Stimulated activated CD4-positive, alpha-beta T cell treated with anti-CD3 and anti-CD28 coated beads, Interleukin-4, amount 100 ng/mL, for 48 hours (primary cell): ENCODE measurements at regions not wholly inside any gene's neighbourhood (a gene's known extent, or its start where the extent isn't known, plus 50 kb on each side); places are given as distances from the start of the nearest gene placed in this dataset.
"Not testable (repeated sequence)": the region's sequence is repeated elsewhere in the genome, so short reads cannot be mapped to it uniquely, and the experiment has no call there.

Experiments
- DNase-seq, 2 donors: peaks; one replicate each; pipeline ENCODE4 v3.0.0-alpha.2; 2020; ENCODE audit warnings: low read depth in 2 of 2

GRCh38 chr4:160082432-160083207, 979.7 kb downstream of the RAPGEF2 start:
- no peak for DNase-seq

- DNase-seq: no peak
Measured at GRCh38 chr4:160091631-160092030, 988.8 kb downstream of the RAPGEF2 start.

- DNase-seq: no peak
Measured at GRCh38 chr4:160100316-160100715, 997.4 kb downstream of the RAPGEF2 start.

- no peak for DNase-seq
Measured at GRCh38 chr4:160110891-160111290, 1008.0 kb downstream of the RAPGEF2 start.

- DNase-seq: no peak
Measured at GRCh38 chr4:160117686-160118085, 1014.8 kb downstream of the RAPGEF2 start.

GRCh38 chr4:160125576-160126287, 1022.9 kb downstream of the RAPGEF2 start:
- DNase-seq: not testable (repeated sequence)

GRCh38 chr4:160127211-160127610, 1024.3 kb downstream of the RAPGEF2 start:
- no peak for DNase-seq

GRCh38 chr4:160129439-160129838, 1026.6 kb downstream of the RAPGEF2 start:
- no peak for DNase-seq

- DNase-seq: no peak
Measured at GRCh38 chr4:160136021-160136420, 1033.1 kb downstream of the RAPGEF2 start.

GRCh38 chr4:160141206-160141605, 1038.3 kb downstream of the RAPGEF2 start:
- no peak for DNase-seq

GRCh38 chr4:160142579-160142978, 1039.7 kb downstream of the RAPGEF2 start:
- no peak for DNase-seq

- no peak for DNase-seq
Measured at GRCh38 chr4:160143574-160143973, 1040.7 kb downstream of the RAPGEF2 start.

- no peak for DNase-seq
Measured at GRCh38 chr4:160159457-160159856, 1056.6 kb downstream of the RAPGEF2 start.

GRCh38 chr4:160161026-160161425, 1058.1 kb downstream of the RAPGEF2 start:
- no peak for DNase-seq

- DNase-seq: no peak
Measured at GRCh38 chr4:160175064-160175643, 1072.3 kb downstream of the RAPGEF2 start.

- DNase-seq: no peak
Measured at GRCh38 chr4:160180211-160180610, 1077.3 kb downstream of the RAPGEF2 start.

GRCh38 chr4:160182727-160183126, 1079.8 kb downstream of the RAPGEF2 start:
- no peak for DNase-seq

GRCh38 chr4:160184884-160185283, 1082.0 kb downstream of the RAPGEF2 start:
- no peak for DNase-seq

- no peak for DNase-seq
Measured at GRCh38 chr4:160193787-160194186, 1090.9 kb downstream of the RAPGEF2 start.

GRCh38 chr4:160194716-160195115, 1091.8 kb downstream of the RAPGEF2 start:
- DNase-seq: no peak

GRCh38 chr4:160202802-160203201, 1099.9 kb downstream of the RAPGEF2 start:
- DNase-seq: no peak

GRCh38 chr4:160212078-160212477, 1109.2 kb downstream of the RAPGEF2 start:
- DNase-seq: no peak

- no peak for DNase-seq
Measured at GRCh38 chr4:160213366-160213765, 1110.5 kb downstream of the RAPGEF2 start.
